Body of pancreas (tissue), 4 donors: ENCODE measurements at regions not wholly inside any gene's neighbourhood (a gene's known extent, or its start where the extent isn't known, plus 50 kb on each side); places are given as distances from the start of the nearest gene placed in this dataset.
A peak's percentile ranks its signal among the peaks of the same experiment; 100 is the strongest.

Experiments
- ATAC-seq: fragments of 150-250 bp; one replicate; pipeline ENCODE4 v1.9.1; 2016
- DNase-seq, 4 donors: peaks; one replicate each; pipeline ENCODE4 v3.0.0-alpha.2; 2019
- H3K27ac ChIP-seq, 4 donors: fragments of 200-600 bp; sonication (generic); 1 replicate in 3 of 4; 2 replicates in 1 of 4; pipeline versions ENCODE4 v1.5.1 to v1.6.1; 2016 to 2019; ENCODE audit warnings: mild to moderate bottlenecking in 1 of 4, mixed read lengths in 1 of 4, moderate library complexity in 1 of 4
- H3K27me3 ChIP-seq, 2 donors: fragments of 200-600 bp; sonication (generic); one replicate each; pipeline ENCODE4 v1.6.0; 2016; ENCODE audit warnings: mild to moderate bottlenecking in 1 of 2
- H3K36me3 ChIP-seq, 2 donors: fragments of 200-600 bp; sonication (generic); replicated peaks in 1 of 2; 2 replicates each; pipeline ENCODE4 v1.5.1; 2016; ENCODE audit warnings: low read depth in 2 of 2; ENCODE audit not compliant: insufficient read depth in 1 of 2
- H3K4me1 ChIP-seq: fragments of 200-600 bp; sonication (generic); one replicate; pipeline ENCODE4 v1.6.0; 2016
- H3K4me3 ChIP-seq, 2 donors: fragments of 200-600 bp; sonication (generic); 1 replicate in 1 of 2; 2 replicates in 1 of 2; pipeline ENCODE4 v1.5.1; 2016 to 2019
- H3K9me3 ChIP-seq, 3 donors: fragments of 200-600 bp; sonication (generic); 1 replicate in 2 of 3; 2 replicates in 1 of 3; pipeline ENCODE4 v1.5.1; 2016
- POLR2A ChIP-seq, 3 donors: fragments of 450-650 bp; IDR thresholded peaks; one replicate each; pipeline ENCODE4 v1.6.1; 2016; ENCODE audit warnings: antibody characterized with exemption in 3 of 3, mild to moderate bottlenecking in 2 of 3
- WGBS, 2 donors: methylation state at CpG; one replicate each; pipeline ENCODE4 v1.1.5; 2017; 5-methylcytosine and 5-hydroxymethylcytosine counted together
- intact Hi-C: fragments of 100-400 bp; cut with DNase I; formaldehyde crosslinking; loops from one replicate; pipeline ENCODE4 v1.15.1; 2023
- TF ChIP-seq, protein P1 (sequence below), 7 experiments: fragments of 450-650 bp in 4 of 7; fragments of 200-600 bp in 3 of 7; sonication (generic) in 3 of 7; IDR thresholded peaks; one replicate each; pipeline ENCODE4 v1.5.1; 2016 to 2019; ENCODE audit warnings: antibody characterized with exemption in 7 of 7

DNA sequence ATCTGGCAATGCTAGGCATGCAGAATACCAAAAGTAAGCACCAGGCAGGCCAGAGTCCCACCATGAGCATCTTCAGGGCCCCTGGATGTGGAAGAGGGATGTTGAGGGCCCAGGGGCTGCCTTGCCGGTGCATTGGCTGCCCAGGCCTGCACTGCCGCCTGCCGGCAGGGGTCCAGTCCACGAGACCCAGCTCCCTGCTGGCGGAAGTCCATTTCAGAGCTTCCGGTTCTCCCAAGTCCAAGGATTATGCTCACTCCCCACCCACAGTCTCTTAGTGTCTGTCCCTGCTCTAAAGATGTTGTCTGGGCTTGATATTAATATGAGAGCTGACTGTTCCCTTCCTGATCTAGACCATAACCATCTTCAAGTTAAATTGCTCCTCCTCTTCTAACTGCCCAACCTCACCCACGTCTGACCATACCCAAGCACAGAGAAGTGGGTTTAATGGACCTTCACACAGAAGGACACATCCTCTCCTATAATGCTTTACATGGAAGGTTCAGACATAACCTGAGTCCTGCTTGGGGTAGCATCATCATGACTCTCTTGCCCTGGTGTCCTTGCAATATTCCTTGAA is 117.4 kb downstream of the DAD1 start:
- WGBS, 2 donors: 22 to 45% methylated on average over 2 to 7 of the region's 7 CpGs
- no peak overlapping the region for H3K27ac ChIP-seq
- ATAC-seq: peak; percentile 71
- no peaks in the 10 kb centered on the region for H3K27me3 ChIP-seq
- H3K36me3 ChIP-seq: no peaks in the 10 kb centered on the region
- no peak for TF ChIP-seq POLR2A (IDR thresholded peaks at IDR 0.05)
- TF ChIP-seq, protein P1, sequence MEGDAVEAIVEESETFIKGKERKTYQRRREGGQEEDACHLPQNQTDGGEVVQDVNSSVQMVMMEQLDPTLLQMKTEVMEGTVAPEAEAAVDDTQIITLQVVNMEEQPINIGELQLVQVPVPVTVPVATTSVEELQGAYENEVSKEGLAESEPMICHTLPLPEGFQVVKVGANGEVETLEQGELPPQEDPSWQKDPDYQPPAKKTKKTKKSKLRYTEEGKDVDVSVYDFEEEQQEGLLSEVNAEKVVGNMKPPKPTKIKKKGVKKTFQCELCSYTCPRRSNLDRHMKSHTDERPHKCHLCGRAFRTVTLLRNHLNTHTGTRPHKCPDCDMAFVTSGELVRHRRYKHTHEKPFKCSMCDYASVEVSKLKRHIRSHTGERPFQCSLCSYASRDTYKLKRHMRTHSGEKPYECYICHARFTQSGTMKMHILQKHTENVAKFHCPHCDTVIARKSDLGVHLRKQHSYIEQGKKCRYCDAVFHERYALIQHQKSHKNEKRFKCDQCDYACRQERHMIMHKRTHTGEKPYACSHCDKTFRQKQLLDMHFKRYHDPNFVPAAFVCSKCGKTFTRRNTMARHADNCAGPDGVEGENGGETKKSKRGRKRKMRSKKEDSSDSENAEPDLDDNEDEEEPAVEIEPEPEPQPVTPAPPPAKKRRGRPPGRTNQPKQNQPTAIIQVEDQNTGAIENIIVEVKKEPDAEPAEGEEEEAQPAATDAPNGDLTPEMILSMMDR (IDR thresholded peaks at IDR 0.05): peak; percentile 28 to 74 (median 60)
- H3K9me3 ChIP-seq: no peaks in the 10 kb centered on the region
- intact Hi-C loops: loop anchor here (10.0 kb wide), 1 partner anchor 147 kb away; no protein-coding TSS in a partner anchor
- H3K4me3 ChIP-seq: no peak overlapping the region
- no peaks in the 10 kb centered on the region for H3K4me1 ChIP-seq
- DNase-seq: peak; percentile 65 to 79 (median 69)

DNA sequence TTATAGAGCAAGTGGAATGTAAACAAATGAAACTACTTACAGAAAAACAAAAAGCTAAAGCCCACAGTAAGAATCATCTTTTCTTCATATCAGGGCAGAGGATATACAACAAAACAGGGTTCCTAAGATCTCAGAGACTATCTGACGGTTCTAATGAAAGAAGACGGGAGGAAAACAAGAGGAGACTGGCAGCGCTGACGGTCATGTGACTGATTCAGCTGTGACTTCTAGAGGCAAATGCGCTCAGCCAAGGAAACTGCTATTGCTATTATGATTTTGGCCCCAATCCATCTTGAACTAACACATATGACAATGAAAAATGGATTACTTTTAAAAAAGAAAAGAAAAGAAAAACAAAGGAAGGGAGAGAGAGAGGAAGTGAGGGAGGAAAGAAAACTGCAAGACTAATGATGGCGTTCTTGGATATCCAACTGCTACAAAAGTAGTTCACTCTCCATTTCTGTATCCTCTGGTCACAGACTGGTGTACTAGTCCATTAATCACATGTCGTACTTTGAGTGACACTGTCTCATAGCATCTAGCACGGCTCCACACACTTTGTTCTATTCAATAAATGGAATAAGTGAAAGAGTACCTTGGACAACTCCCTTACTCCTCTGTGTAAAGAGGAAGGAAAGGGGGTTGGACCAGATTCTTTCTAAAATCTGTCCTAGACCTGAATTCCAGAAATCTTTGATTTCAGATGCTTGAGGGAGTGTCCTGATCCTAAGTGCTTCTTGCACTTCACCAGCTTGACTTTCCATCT is 119.3 kb downstream of the DAD1 start:
- DNase-seq (peak in 1 of 4 donors; percentile 10), ATAC-seq (no peak)
- H3K4me1 ChIP-seq: no peaks in the 10 kb centered on the region
- 57 to 62% methylated on average over 8 of the region's 8 CpGs for WGBS, 2 donors
- H3K27ac ChIP-seq: no peak overlapping the region
- H3K4me3 ChIP-seq: no peak overlapping the region
- no peak for TF ChIP-seq POLR2A (IDR thresholded peaks at IDR 0.05)
- TF ChIP-seq, protein P1 (IDR thresholded peaks at IDR 0.05): no peak
- no peaks in the 10 kb centered on the region for H3K9me3 ChIP-seq
- intact Hi-C loops: loop anchor here (10.0 kb wide), 1 partner anchor 145 kb away; no protein-coding TSS in a partner anchor
- H3K36me3 ChIP-seq: no peaks in the 10 kb centered on the region
- no peaks in the 10 kb centered on the region for H3K27me3 ChIP-seq

DNA sequence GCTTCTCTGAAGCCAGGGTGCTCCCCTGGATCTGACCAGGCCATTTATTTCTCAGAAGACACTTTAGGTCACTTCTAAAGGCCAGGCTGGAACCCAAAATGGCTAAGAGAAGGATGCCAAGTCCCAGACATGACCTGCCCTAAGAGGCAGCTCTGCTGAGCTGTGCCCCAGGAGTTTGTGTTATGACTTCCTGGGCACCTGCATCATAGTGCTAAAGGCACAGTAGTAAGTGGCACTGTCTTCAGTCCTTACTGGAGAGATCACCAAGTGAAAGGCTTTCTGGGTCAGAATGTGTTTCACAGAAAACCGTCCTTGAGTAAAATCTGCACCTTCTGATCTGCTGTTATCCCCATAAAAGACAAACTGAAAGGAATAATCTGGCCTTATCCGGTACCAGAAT is 120.2 kb downstream of the DAD1 start:
- Histone ChIP-seq H3K4me3 (no peak overlapping the region), H3K27ac (no peak overlapping the region), H3K27me3 (no peaks in the 10 kb centered on the region), H3K36me3 (no peaks in the 10 kb centered on the region), H3K4me1 (peaks cover 4% of the 10 kb centered on the region), H3K9me3 (no peaks in the 10 kb centered on the region)
- TF ChIP-seq, protein P1 (IDR thresholded peaks at IDR 0.05): no peak
- TF ChIP-seq POLR2A (IDR thresholded peaks at IDR 0.05): no peak
- intact Hi-C loops: no loop called here
- ATAC-seq (no peak), DNase-seq (no peak)
- 63 to 80% methylated on average over 2 of the region's 2 CpGs for WGBS, 2 donors

DNA sequence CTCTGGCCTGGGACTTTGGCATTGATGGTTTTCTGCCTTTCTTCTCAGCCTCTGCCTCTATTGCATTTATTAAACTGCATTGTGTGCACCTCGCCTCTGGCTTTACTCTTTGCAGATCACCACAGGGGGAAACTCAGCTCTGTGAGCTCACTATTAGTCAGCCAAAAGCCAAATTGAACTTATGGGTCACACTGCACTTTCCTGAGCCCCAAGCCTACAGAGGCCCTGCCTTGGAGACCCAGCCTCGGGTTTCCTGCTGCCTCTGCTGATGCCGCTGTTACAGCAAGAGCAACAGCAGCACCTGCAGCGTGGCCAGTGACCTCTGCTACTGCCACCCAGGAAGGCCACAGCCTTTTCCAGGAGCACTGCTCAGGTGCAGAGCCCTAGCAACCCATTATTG is 122.5 kb downstream of the DAD1 start:
- TF ChIP-seq, protein P1 (IDR thresholded peaks at IDR 0.05): no peak
- no peak for TF ChIP-seq POLR2A (IDR thresholded peaks at IDR 0.05)
- Histone ChIP-seq H3K9me3 (no peaks in the 10 kb centered on the region), H3K27ac (no peak overlapping the region), H3K4me1 (peaks cover 7% of the 10 kb centered on the region), H3K4me3 (no peak overlapping the region), H3K27me3 (no peaks in the 10 kb centered on the region), H3K36me3 (no peaks in the 10 kb centered on the region)
- WGBS, 2 donors: 79 to 96% methylated on average over 4 of the region's 4 CpGs
- no peak for ATAC-seq
- intact Hi-C loops: no loop called here
- no peak for DNase-seq
